CD14-positive monocyte (primary cell): ENCODE measurements at regions not wholly inside any gene's neighbourhood (a gene's known extent, or its start where the extent isn't known, plus 50 kb on each side); places are given as distances from the start of the nearest gene placed in this dataset.

Experiments
- DNase-seq, 3 donors: peaks; one replicate each; pipeline ENCODE4 v3.0.0-alpha.2; 2011 to 2022
- H2AFZ ChIP-seq: 2 replicates; pipeline ENCODE4 v1.6.0; 2012; ENCODE audit warnings: mild to moderate bottlenecking, low read depth, low read length, inconsistent platforms; ENCODE audit not compliant: insufficient read depth, poor library complexity, severe bottlenecking
- H3K27ac ChIP-seq, 2 donors: 1 replicate in 1 of 2; 2 replicates in 1 of 2; pipeline ENCODE4 v1.5.1; 2012 to 2013; ENCODE audit warnings: low read length in 2 of 2, control low read depth in 1 of 2, inconsistent platforms in 1 of 2, low read depth in 1 of 2, mild to moderate bottlenecking in 1 of 2
- H3K27me3 ChIP-seq, 2 donors: one replicate each; pipeline versions ENCODE4 v1.6.0 to v1.6.1; 2011 to 2013; ENCODE audit warnings: low read length in 2 of 2; ENCODE audit not compliant: control insufficient read depth in 2 of 2, insufficient read depth in 2 of 2
- H3K36me3 ChIP-seq, 2 donors: replicated peaks in 1 of 2; 1 replicate in 1 of 2; 2 replicates in 1 of 2; pipeline versions ENCODE4 v1.5.1 to v1.6.1; 2012 to 2013; ENCODE audit warnings: low read length in 2 of 2, control low read depth in 1 of 2, inconsistent platforms in 1 of 2, mild to moderate bottlenecking in 1 of 2; ENCODE audit not compliant: insufficient read depth in 2 of 2, control insufficient read depth in 1 of 2
- H3K4me1 ChIP-seq, 2 donors: 1 replicate in 1 of 2; 2 replicates in 1 of 2; pipeline versions ENCODE4 v1.5.1 to v1.6.1; 2012 to 2013; ENCODE audit warnings: low read length in 2 of 2, control low read depth in 1 of 2, inconsistent platforms in 1 of 2, mild to moderate bottlenecking in 1 of 2, moderate library complexity in 1 of 2; ENCODE audit not compliant: insufficient read depth in 2 of 2, control insufficient read depth in 1 of 2
- H3K4me2 ChIP-seq: replicated peaks from 2 replicates; pipeline ENCODE3; 2012; ENCODE audit warnings: low read length, moderate library complexity, mild to moderate bottlenecking; ENCODE audit not compliant: poor library complexity, severe bottlenecking; ENCODE audit errors: extremely low read depth
- H3K4me3 ChIP-seq, 3 experiments: fragments of 200-600 bp in 1 of 3; sonication (generic) in 1 of 3; replicated peaks in 1 of 3; 1 replicate in 2 of 3; 2 replicates in 1 of 3; pipeline ENCODE4 v1.5.1; 2011 to 2013; ENCODE audit warnings: low read length in 3 of 3, mild to moderate bottlenecking in 3 of 3, control low read depth in 2 of 3, low read depth in 2 of 3, inconsistent platforms in 1 of 3, moderate library complexity in 1 of 3
- H3K79me2 ChIP-seq: 2 replicates; pipeline ENCODE4 v1.6.0; 2012; ENCODE audit warnings: mild to moderate bottlenecking, control low read depth, inconsistent platforms, low read length, moderate library complexity; ENCODE audit not compliant: insufficient read depth
- H3K9ac ChIP-seq: 2 replicates; pipeline ENCODE4 v1.6.0; 2017; ENCODE audit warnings: low read length, mild to moderate bottlenecking; ENCODE audit not compliant: insufficient read depth, poor library complexity, severe bottlenecking
- H3K9me3 ChIP-seq, 2 donors: replicated peaks in 1 of 2; 1 replicate in 1 of 2; 2 replicates in 1 of 2; pipeline versions ENCODE4 v1.5.1 to v1.6.1; 2012 to 2013; ENCODE audit warnings: low read length in 2 of 2, control low read depth in 1 of 2; ENCODE audit not compliant: control insufficient read depth in 1 of 2, insufficient read depth in 1 of 2
- H4K20me1 ChIP-seq: 2 replicates; pipeline ENCODE4 v1.6.0; 2012; ENCODE audit warnings: mild to moderate bottlenecking, low read length, control low read depth, moderate library complexity; ENCODE audit not compliant: insufficient read depth
- H3K27ac Mint-ChIP-seq, 7 donors: one replicate each; pipeline ENCODE4 v1.8.0; 2020; ENCODE audit warnings: mild to moderate bottlenecking in 7 of 7, mixed read lengths in 7 of 7, moderate library complexity in 6 of 7, inconsistent platforms in 2 of 7
- H3K27me3 Mint-ChIP-seq, 3 donors: one replicate each; pipeline ENCODE4 v1.8.0; 2021 to 2022; ENCODE audit warnings: low read depth in 3 of 3, mild to moderate bottlenecking in 3 of 3, mixed read lengths in 3 of 3, moderate library complexity in 3 of 3, inconsistent platforms in 1 of 3
- H3K36me3 Mint-ChIP-seq, 2 donors: one replicate each; pipeline ENCODE4 v1.8.0; 2020; ENCODE audit warnings: mixed read lengths in 2 of 2, inconsistent platforms in 1 of 2, mild to moderate bottlenecking in 1 of 2
- H3K4me1 Mint-ChIP-seq: one replicate; pipeline ENCODE4 v1.8.0; 2020; ENCODE audit warnings: mild to moderate bottlenecking, mixed read lengths
- H3K4me3 Mint-ChIP-seq, 2 donors: one replicate each; pipeline ENCODE4 v1.8.0; 2020; ENCODE audit warnings: mild to moderate bottlenecking in 2 of 2, mixed read lengths in 2 of 2, moderate library complexity in 1 of 2
- H3K9me3 Mint-ChIP-seq, 7 donors: one replicate each; pipeline ENCODE4 v1.8.0; 2020 to 2022; ENCODE audit warnings: mixed read lengths in 7 of 7, mild to moderate bottlenecking in 6 of 7, moderate library complexity in 6 of 7, inconsistent platforms in 2 of 7
- CTCF ChIP-seq: fragments of 200-600 bp; IDR thresholded peaks from one replicate; pipeline ENCODE4 v1.8.0; 2022; ENCODE audit warnings: antibody characterized with exemption, mild to moderate bottlenecking
- WGBS: methylation state at CpG from one replicate; pipeline ENCODE4 v1.1.5; 2013; ENCODE audit warnings: missing lambda C conversion rate; ENCODE audit not compliant: insufficient coverage; 5-methylcytosine and 5-hydroxymethylcytosine counted together
- intact Hi-C, 2 donors: fragments of 100-400 bp; cut with micrococcal nuclease; formaldehyde crosslinking; loops; one replicate each; pipeline versions ENCODE4 v1.15.0 to v1.15.1; 2023

DNA sequence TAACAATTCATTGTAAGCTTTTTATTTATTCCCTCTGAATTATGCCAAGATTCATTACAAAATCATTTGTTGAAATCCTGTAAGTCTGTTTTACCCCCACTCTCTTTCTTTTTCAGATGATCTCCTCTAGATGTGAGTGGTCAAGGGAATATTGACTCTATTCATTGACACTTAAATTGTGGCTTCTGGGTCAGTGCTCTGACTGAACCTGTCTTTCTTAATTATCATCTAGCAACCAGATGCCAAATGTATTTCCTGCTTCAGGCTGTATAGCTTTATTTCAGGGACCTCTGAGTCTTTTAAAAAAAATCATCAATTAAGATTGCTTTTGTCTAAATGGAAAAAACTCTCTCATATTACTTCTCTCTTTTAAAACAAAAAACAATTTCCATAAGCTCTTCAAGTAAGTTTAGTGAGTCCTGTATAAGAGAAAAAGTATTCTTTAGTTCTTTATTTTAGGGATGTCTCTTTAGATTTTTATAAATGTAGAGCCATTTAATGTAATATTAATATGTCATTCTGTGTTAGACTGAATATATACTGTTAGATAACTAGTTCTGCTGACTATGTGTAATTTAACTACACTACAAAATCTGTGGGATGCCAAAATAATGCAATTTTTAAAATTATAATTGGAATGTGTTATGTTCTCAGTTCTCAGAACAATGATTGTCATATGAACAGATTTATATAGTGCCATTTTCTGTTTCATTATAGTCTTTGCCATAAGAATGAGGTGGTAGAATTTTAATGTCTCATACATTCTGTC is 645.8 kb upstream of the EDIL3 start:
- no peak overlapping the region for H3K27ac Mint-ChIP-seq

DNA sequence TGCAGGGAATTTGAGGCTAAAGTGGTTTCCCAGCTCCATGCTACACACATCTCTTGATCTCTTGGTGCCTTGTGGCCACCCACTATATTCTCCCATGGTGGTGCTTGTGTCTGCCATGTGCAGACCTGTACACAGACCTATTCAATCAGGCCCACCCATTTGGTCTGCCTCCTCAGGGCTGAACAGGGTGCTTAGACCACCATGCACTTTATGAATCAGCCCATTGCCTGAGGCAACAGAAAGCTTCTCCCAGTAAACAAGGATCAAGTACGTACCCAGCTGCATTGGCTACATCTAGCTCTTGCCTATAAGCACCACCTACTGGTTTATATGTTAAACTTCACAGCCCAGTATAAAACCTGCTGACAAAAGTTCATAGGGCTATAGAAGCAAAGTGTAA is 664.3 kb upstream of the EDIL3 start:
- Mint-ChIP-seq H3K4me1 (no peaks in the 10 kb centered on the region), H3K9me3 (peaks cover 0 to 2% (median 0%) of the 10 kb centered on the region in 7 donors), H3K27ac (no peak overlapping the region), H3K4me3 (no peak overlapping the region), H3K36me3 (no peaks in the 10 kb centered on the region), H3K27me3 (peaks cover 0 to 2% (median 0%) of the 10 kb centered on the region in 3 donors)
- Histone ChIP-seq H3K9me3 (no peaks in the 10 kb centered on the region), H3K4me2 (no peak overlapping the region), H3K36me3 (no peaks in the 10 kb centered on the region), H3K27me3 (no peaks in the 10 kb centered on the region), H3K4me1 (no peaks in the 10 kb centered on the region), H4K20me1 (no peaks in the 10 kb centered on the region), H3K79me2 (no peaks in the 10 kb centered on the region), H3K4me3 (no peak overlapping the region), H3K27ac (no peak overlapping the region), H2AFZ (no peak overlapping the region), H3K9ac (no peak overlapping the region)
- peak; percentile 34 for TF ChIP-seq CTCF
- WGBS = no CpG with 5 or more reads among the region's 1 CpG
- intact Hi-C loops = no loop called here
- DNase-seq = peak in 2 of 3 donors; percentile 4 to 7

More for the DNA sequence above, 645.8 kb upstream of the EDIL3 start:
- no peak overlapping the region for H3K4me3 ChIP-seq
- no peak overlapping the region for H2AFZ ChIP-seq
- H4K20me1 ChIP-seq = no peaks in the 10 kb centered on the region
- H3K4me1 Mint-ChIP-seq = no peaks in the 10 kb centered on the region
- H3K9ac ChIP-seq = no peak overlapping the region
- H3K27ac ChIP-seq = no peak overlapping the region
- no peaks in the 10 kb centered on the region for H3K9me3 ChIP-seq
- H3K4me3 Mint-ChIP-seq = no peak overlapping the region
- DNase-seq = no peak
- H3K9me3 Mint-ChIP-seq = peaks cover 0 to 5% (median 2%) of the 10 kb centered on the region in 7 donors
- no peaks in the 10 kb centered on the region for H3K27me3 ChIP-seq
- TF ChIP-seq CTCF = no peak
- H3K27me3 Mint-ChIP-seq = peaks cover 0 to 2% (median 0%) of the 10 kb centered on the region in 3 donors
- no peaks in the 10 kb centered on the region for H3K36me3 Mint-ChIP-seq
- H3K36me3 ChIP-seq = no peaks in the 10 kb centered on the region
- no peaks in the 10 kb centered on the region for H3K79me2 ChIP-seq
- H3K4me1 ChIP-seq = no peaks in the 10 kb centered on the region
- intact Hi-C loops = no loop called here
- H3K4me2 ChIP-seq = no peak overlapping the region
